ENCODE measurements at regions not wholly inside any gene's neighbourhood (a gene's known extent, or its start where the extent isn't known, plus 50 kb on each side); places are given as distances from the start of the nearest gene placed in this dataset.
A peak's percentile ranks its signal among the peaks of the same experiment; 100 is the strongest.

DNA sequence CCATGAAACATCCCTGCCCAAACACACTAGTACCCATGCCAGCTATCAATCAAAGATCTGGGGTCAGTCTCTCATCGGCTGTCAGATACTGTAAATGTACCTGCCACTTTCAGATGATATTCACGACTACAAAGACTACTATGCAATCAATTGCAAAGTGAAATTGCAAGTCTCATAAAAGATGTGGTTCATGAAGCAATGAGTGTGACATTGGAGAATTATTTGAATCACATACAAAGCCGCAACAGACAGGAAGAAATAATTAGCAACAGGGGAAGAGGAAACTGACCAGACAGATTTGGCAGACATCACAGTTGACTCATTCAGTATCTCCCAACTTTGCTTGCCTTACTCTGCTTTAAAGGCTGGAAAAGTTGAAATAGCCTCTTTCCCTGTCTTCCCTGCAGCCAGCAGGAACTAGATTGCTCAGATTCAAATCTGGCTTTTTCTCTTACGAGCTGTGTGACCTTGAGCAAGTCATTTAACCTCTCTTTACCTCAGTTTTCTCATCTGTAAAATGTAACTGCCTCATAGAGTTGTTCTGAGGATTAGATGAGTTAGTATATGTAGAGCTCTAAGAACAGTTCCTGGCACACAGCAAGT, 95.7 kb upstream of the C3orf80 start:
- ATAC-seq: no peak
- no peaks in the 10 kb centered on the region; a peak in 1 of 5 replicates for H3K4me1 ChIP-seq (replicated peaks in 1 of 2; ENCODE audit: control insufficient read depth in 2 of 2, insufficient read depth in 2 of 2, low read length in 2 of 2)
- no peaks in the 10 kb centered on the region; the same call in 1 of the 2 replicates for H4K20me1 ChIP-seq (replicated peaks; ENCODE audit: control insufficient read depth, insufficient read depth, low read length)
- WGBS (ENCODE audit: insufficient coverage, low coverage, missing lambda C conversion rate): 3% methylated on average over 4 of the region's 4 CpGs
- no peak overlapping the region for H3K9ac ChIP-seq (ENCODE audit: insufficient read depth in 1 of 2, low read depth in 2 of 2, low read length in 2 of 2)
- intact Hi-C loops (cut with micrococcal nuclease): loop anchor here (10.0 kb wide), 1 partner anchor 245 kb away; no protein-coding TSS in a partner anchor
- no peak for DNase-seq (ENCODE audit: extremely low read depth in 1 of 4, low spot score in 3 of 4)
- BruUV-seq (replicated peaks): no TSS peak
- no peak for FAIRE-seq
- no peaks in the 10 kb centered on the region for H3K9me3 ChIP-seq (replicated peaks; ENCODE audit: control insufficient read depth, insufficient read depth, low read depth, low read length)
- no peak overlapping the region for H3K4me3 ChIP-seq
- H3K27me3 ChIP-seq (ENCODE audit: control insufficient read depth in 2 of 2, insufficient read depth in 2 of 2, low read length in 2 of 2): 0 out of 5 replicates have a peak, but pooled peaks cover 0 to 3% of the 10 kb centered on the region in 2 experiments
- no peaks in the 10 kb centered on the region for H3K36me3 ChIP-seq (ENCODE audit: control insufficient read depth, insufficient read depth, low read length)
- H3K27ac ChIP-seq (ENCODE audit: extremely low read depth, low read depth, low read length): no peak overlapping the region
- CTCF ChIA-PET (ENCODE audit: low intra/inter-chr PET ratio): no interaction called here
- TF ChIP-seq CEBPG (CRISPR knock-in tag; IDR thresholded peaks at IDR 0.05): no peak
- peak; percentile 10 to 70; a peak in 2 of 4 replicates for TF ChIP-seq CEBPG (tag; conservative IDR thresholded peaks at IDR 0.05 in 1 of 2, IDR thresholded peaks at IDR 0.05 in 1 of 2)
- no peak for TF ChIP-seq ZNF75A (CRISPR knock-in tag; IDR thresholded peaks at IDR 0.05)
- peak; percentile 44; the same call in 1 of the 2 replicates for TF ChIP-seq ESRRA (IDR thresholded peaks at IDR 0.05; ENCODE audit: borderline replicate concordance, low read depth)
- in situ Hi-C loops (cut with MboI): no loop called here
- POLR2A ChIA-PET: no interaction called here
- H2AFZ ChIP-seq (ENCODE audit: low read depth, low read length): no peak overlapping the region
- no peak overlapping the region for H3K4me2 ChIP-seq (ENCODE audit: insufficient read depth, low read length)
- H3K9me1 ChIP-seq (ENCODE audit: control insufficient read depth, insufficient read depth, low read length): no peaks in the 10 kb centered on the region
- H3K79me2 ChIP-seq (ENCODE audit: control insufficient read depth, insufficient read depth, low read length): no peaks in the 10 kb centered on the region

- H3K4me1 ChIP-seq (replicated peaks in 1 of 2; ENCODE audit: control insufficient read depth in 2 of 2, insufficient read depth in 2 of 2, low read length in 2 of 2): no peaks in the 10 kb centered on the region; a peak in 1 of 5 replicates
- H3K9me1 ChIP-seq (ENCODE audit: control insufficient read depth, insufficient read depth, low read length): no peaks in the 10 kb centered on the region
- no TSS peak for BruUV-seq (replicated peaks)
- in situ Hi-C loops (cut with MboI): no loop called here
- WGBS (ENCODE audit: insufficient coverage, low coverage, missing lambda C conversion rate): 0% methylated on average over 3 of the region's 3 CpGs
- H3K4me2 ChIP-seq (ENCODE audit: insufficient read depth, low read length): no peak overlapping the region
- ChIA-PET POLR2A (no interaction called here), CTCF (ENCODE audit: low intra/inter-chr PET ratio) (no interaction called here)
- H3K27ac ChIP-seq (ENCODE audit: extremely low read depth, low read depth, low read length): no peak overlapping the region
- ATAC-seq: no peak
- H3K9me3 ChIP-seq (replicated peaks; ENCODE audit: control insufficient read depth, insufficient read depth, low read depth, low read length): no peaks in the 10 kb centered on the region
- H2AFZ ChIP-seq (ENCODE audit: low read depth, low read length): no peak overlapping the region
- H3K4me3 ChIP-seq: no peak overlapping the region
- H3K9ac ChIP-seq (ENCODE audit: insufficient read depth in 1 of 2, low read depth in 2 of 2, low read length in 2 of 2): no peak overlapping the region
- DNase-seq (ENCODE audit: extremely low read depth in 1 of 4, low spot score in 3 of 4): no peak
- FAIRE-seq: no peak
- H3K79me2 ChIP-seq (ENCODE audit: control insufficient read depth, insufficient read depth, low read length): no peaks in the 10 kb centered on the region
- intact Hi-C loops (cut with micrococcal nuclease): loop anchor here (10.0 kb wide), 1 partner anchor 245 kb away; no protein-coding TSS in a partner anchor
- H3K36me3 ChIP-seq (ENCODE audit: control insufficient read depth, insufficient read depth, low read length): no peaks in the 10 kb centered on the region
- H3K27me3 ChIP-seq (ENCODE audit: control insufficient read depth in 2 of 2, insufficient read depth in 2 of 2, low read length in 2 of 2): 0 out of 5 replicates have a peak, but pooled peaks cover 0 to 3% of the 10 kb centered on the region in 2 experiments
- no peaks in the 10 kb centered on the region; the same call in 1 of the 2 replicates for H4K20me1 ChIP-seq (replicated peaks; ENCODE audit: control insufficient read depth, insufficient read depth, low read length)
- TF ChIP-seq ZNF311 (CRISPR knock-in tag; IDR thresholded peaks at IDR 0.05) (no peak), FOXP1 (CRISPR knock-in tag; IDR thresholded peaks at IDR 0.05) (no peak), ZNF217 (CRISPR knock-in tag; IDR thresholded peaks at IDR 0.05) (no peak), ARID3B (CRISPR knock-in tag; IDR thresholded peaks at IDR 0.05; ENCODE audit: borderline replicate concordance) (no peak), MCM2 (IDR thresholded peaks at IDR 0.05; ENCODE audit: low read depth) (no peak), ADNP (tag; IDR thresholded peaks at IDR 0.05) (no peak), HMGN3 (IDR thresholded peaks at IDR 0.05; ENCODE audit: borderline replicate concordance, extremely low read depth, insufficient read length, low read depth, low read length) (no peak)
- TF ChIP-seq, protein P1, sequence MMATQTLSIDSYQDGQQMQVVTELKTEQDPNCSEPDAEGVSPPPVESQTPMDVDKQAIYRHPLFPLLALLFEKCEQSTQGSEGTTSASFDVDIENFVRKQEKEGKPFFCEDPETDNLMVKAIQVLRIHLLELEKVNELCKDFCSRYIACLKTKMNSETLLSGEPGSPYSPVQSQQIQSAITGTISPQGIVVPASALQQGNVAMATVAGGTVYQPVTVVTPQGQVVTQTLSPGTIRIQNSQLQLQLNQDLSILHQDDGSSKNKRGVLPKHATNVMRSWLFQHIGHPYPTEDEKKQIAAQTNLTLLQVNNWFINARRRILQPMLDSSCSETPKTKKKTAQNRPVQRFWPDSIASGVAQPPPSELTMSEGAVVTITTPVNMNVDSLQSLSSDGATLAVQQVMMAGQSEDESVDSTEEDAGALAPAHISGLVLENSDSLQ (IDR thresholded peaks at IDR 0.05): no peak
Observed at GRCh38 chr3:160130071-160130470, 95.2 kb upstream of the C3orf80 start.

Measured in K562 (cell line).